H1 (cell line): ENCODE measurements at regions not wholly inside any gene's neighbourhood (a gene's known extent, or its start where the extent isn't known, plus 50 kb on each side); places are given as distances from the start of the nearest gene placed in this dataset.
A peak's percentile ranks its signal among the peaks of the same experiment; 100 is the strongest.

ENCODE experiments used
- MAX ChIP-seq: IDR thresholded peaks from 2 replicates; pipeline ENCODE4 v1.6.1; 2012; ENCODE audit warnings: inconsistent platforms
- NRF1 ChIP-seq: IDR thresholded peaks from 2 replicates; pipeline ENCODE4 v1.6.1; 2011; ENCODE audit warnings: mild to moderate bottlenecking, low read depth, low read length, improper control_type of control experiment
- RAD21 ChIP-seq, 2 experiments: IDR thresholded peaks in 1 of 2; conservative IDR thresholded peaks in 1 of 2; 2 replicates each; pipeline ENCODE4 v1.6.1; 2011; ENCODE audit warnings: low read depth in 2 of 2, low read length in 2 of 2, improper control_type of control experiment in 1 of 2, inconsistent platforms in 1 of 2, mild to moderate bottlenecking in 1 of 2, moderate library complexity in 1 of 2
- RBBP5 ChIP-seq: IDR thresholded peaks from 2 replicates; pipeline ENCODE4 v1.7.1; 2012; ENCODE audit warnings: low read depth, mild to moderate bottlenecking, inconsistent platforms, low read length, moderate library complexity, borderline replicate concordance
- SIN3A ChIP-seq, 2 experiments: IDR thresholded peaks in 1 of 2; conservative IDR thresholded peaks in 1 of 2; 2 replicates each; pipeline ENCODE4 v1.6.1; 2011 to 2012; ENCODE audit warnings: low read length in 2 of 2, improper control_type of control experiment in 1 of 2, low read depth in 1 of 2, mild to moderate bottlenecking in 1 of 2
- SP2 ChIP-seq: IDR thresholded peaks from 2 replicates; pipeline ENCODE4 v1.6.1; 2012; ENCODE audit warnings: mild to moderate bottlenecking, low read length, inconsistent platforms

- no peak for TF ChIP-seq RBBP5
- peak; percentile 46 to 53 for TF ChIP-seq RAD21 (IDR thresholded peaks at IDR 0.05 in 1 of 2, conservative IDR thresholded peaks at IDR 0.05 in 1 of 2; ENCODE audit: low read depth in 2 of 2, low read length in 2 of 2)
- TF ChIP-seq SP2: no peak
- no peak for TF ChIP-seq SIN3A (conservative IDR thresholded peaks at IDR 0.05 in 1 of 2, IDR thresholded peaks at IDR 0.05 in 1 of 2; ENCODE audit: low read depth in 1 of 2, low read length in 2 of 2)
- no peak for TF ChIP-seq NRF1
- no peak for TF ChIP-seq MAX
- TF ChIP-seq, all 59 proteins: peak for 5
These were observed 498.2 kb downstream of the KCNA4 start (continued) for GRCh38 chr11:29518389-29519174.
